ENCODE measurements at regions not wholly inside any gene's neighbourhood (a gene's known extent, or its start where the extent isn't known, plus 50 kb on each side); places are given as distances from the start of the nearest gene placed in this dataset.

- TF ChIP-seq CTCF (IDR thresholded peaks at IDR 0.05) (no peak), POLR2A (IDR thresholded peaks at IDR 0.05) (no peak)
Measured at GRCh38 chr14:87732562-87732961, 260.4 kb downstream of the GALC start.

Measured in adrenal gland (tissue), 5 donors.